ENCODE measurements at regions not wholly inside any gene's neighbourhood (a gene's known extent, or its start where the extent isn't known, plus 50 kb on each side); places are given as distances from the start of the nearest gene placed in this dataset.

GRCh38 chr3:194977356-194977755, 291.7 kb downstream of the FAM43A start:
- H3K4me1 Mint-ChIP-seq (ENCODE audit: low read depth): no peaks in the 10 kb centered on the region
- H3K9me3 Mint-ChIP-seq: no peaks in the 10 kb centered on the region
- no peak for DNase-seq
- no peak overlapping the region for H3K27ac Mint-ChIP-seq
- no peaks in the 10 kb centered on the region for H3K36me3 Mint-ChIP-seq (ENCODE audit: low read depth)
- H3K4me3 Mint-ChIP-seq: no peak overlapping the region
- H3K27me3 Mint-ChIP-seq: peaks cover 23% of the 10 kb centered on the region

- H3K9me3 Mint-ChIP-seq: no peaks in the 10 kb centered on the region
- no peak overlapping the region for H3K4me3 Mint-ChIP-seq
- H3K36me3 Mint-ChIP-seq (ENCODE audit: low read depth): no peaks in the 10 kb centered on the region
- H3K4me1 Mint-ChIP-seq (ENCODE audit: low read depth): no peaks in the 10 kb centered on the region
- H3K27ac Mint-ChIP-seq: no peak overlapping the region
- DNase-seq: no peak
- peaks cover 17% of the 10 kb centered on the region for H3K27me3 Mint-ChIP-seq
Observed at GRCh38 chr3:194979173-194979572, 291.8 kb downstream of the XXYLT1 start.

GRCh38 chr3:194982472-194982871, 288.5 kb downstream of the XXYLT1 start:
- no peaks in the 10 kb centered on the region for H3K4me1 Mint-ChIP-seq (ENCODE audit: low read depth)
- no peak for DNase-seq
- H3K27ac Mint-ChIP-seq: no peak overlapping the region
- no peak overlapping the region for H3K4me3 Mint-ChIP-seq
- no peaks in the 10 kb centered on the region for H3K36me3 Mint-ChIP-seq (ENCODE audit: low read depth)
- peaks cover 22% of the 10 kb centered on the region for H3K27me3 Mint-ChIP-seq
- no peaks in the 10 kb centered on the region for H3K9me3 Mint-ChIP-seq

- no peak for DNase-seq
- no peak overlapping the region for H3K4me3 Mint-ChIP-seq
- no peak overlapping the region for H3K27ac Mint-ChIP-seq
- no peaks in the 10 kb centered on the region for H3K9me3 Mint-ChIP-seq
- no peaks in the 10 kb centered on the region for H3K4me1 Mint-ChIP-seq (ENCODE audit: low read depth)
- H3K36me3 Mint-ChIP-seq (ENCODE audit: low read depth): no peaks in the 10 kb centered on the region
- peaks cover 22% of the 10 kb centered on the region for H3K27me3 Mint-ChIP-seq
Observed at GRCh38 chr3:194983121-194983520, 287.8 kb downstream of the XXYLT1 start.

GRCh38 chr3:194983620-194984019, 287.3 kb downstream of the XXYLT1 start:
- H3K9me3 Mint-ChIP-seq: no peaks in the 10 kb centered on the region
- H3K27ac Mint-ChIP-seq: no peak overlapping the region
- no peaks in the 10 kb centered on the region for H3K4me1 Mint-ChIP-seq (ENCODE audit: low read depth)
- peaks cover 22% of the 10 kb centered on the region for H3K27me3 Mint-ChIP-seq
- H3K4me3 Mint-ChIP-seq: no peak overlapping the region
- H3K36me3 Mint-ChIP-seq (ENCODE audit: low read depth): no peaks in the 10 kb centered on the region
- DNase-seq: no peak

- H3K4me1 Mint-ChIP-seq (ENCODE audit: low read depth): no peaks in the 10 kb centered on the region
- no peaks in the 10 kb centered on the region for H3K36me3 Mint-ChIP-seq (ENCODE audit: low read depth)
- no peak for DNase-seq
- peaks cover 22% of the 10 kb centered on the region for H3K27me3 Mint-ChIP-seq
- H3K4me3 Mint-ChIP-seq: no peak overlapping the region
- H3K27ac Mint-ChIP-seq: no peak overlapping the region
- no peaks in the 10 kb centered on the region for H3K9me3 Mint-ChIP-seq
Observed at GRCh38 chr3:194984066-194984465, 286.9 kb downstream of the XXYLT1 start.

- Mint-ChIP-seq H3K4me3 (no peak overlapping the region), H3K27me3 (peaks cover 19% of the 10 kb centered on the region), H3K27ac (no peak overlapping the region), H3K9me3 (no peaks in the 10 kb centered on the region), H3K4me1 (ENCODE audit: low read depth) (no peaks in the 10 kb centered on the region), H3K36me3 (ENCODE audit: low read depth) (no peaks in the 10 kb centered on the region)
- DNase-seq: no peak
Observed at GRCh38 chr3:194984622-194985021, 286.3 kb downstream of the XXYLT1 start.

GRCh38 chr3:194985031-194985578, 285.9 kb downstream of the XXYLT1 start:
- Mint-ChIP-seq H3K4me1 (ENCODE audit: low read depth) (no peaks in the 10 kb centered on the region), H3K4me3 (no peak overlapping the region), H3K36me3 (ENCODE audit: low read depth) (no peaks in the 10 kb centered on the region)

GRCh38 chr3:194986208-194987043, 284.5 kb downstream of the XXYLT1 start:
- Mint-ChIP-seq H3K9me3 (no peaks in the 10 kb centered on the region), H3K36me3 (ENCODE audit: low read depth) (no peaks in the 10 kb centered on the region), H3K4me1 (ENCODE audit: low read depth) (no peaks in the 10 kb centered on the region), H3K4me3 (no peak overlapping the region), H3K27me3 (peaks cover 19% of the 10 kb centered on the region), H3K27ac (no peak overlapping the region)
- DNase-seq: no peak

More at GRCh38 chr3:194985031-194985578, 285.9 kb downstream of the XXYLT1 start:
- Mint-ChIP-seq H3K9me3 (no peaks in the 10 kb centered on the region), H3K27me3 (peaks cover 19% of the 10 kb centered on the region), H3K27ac (no peak overlapping the region)
- DNase-seq: no peak

- Mint-ChIP-seq H3K4me3 (no peak overlapping the region), H3K36me3 (ENCODE audit: low read depth) (no peaks in the 10 kb centered on the region), H3K4me1 (ENCODE audit: low read depth) (no peaks in the 10 kb centered on the region), H3K27me3 (peaks cover 19% of the 10 kb centered on the region), H3K9me3 (no peaks in the 10 kb centered on the region), H3K27ac (no peak overlapping the region)
- no peak for DNase-seq
Observed at GRCh38 chr3:194987571-194988494, 283.1 kb downstream of the XXYLT1 start.

- no peak overlapping the region for H3K27ac Mint-ChIP-seq
- no peaks in the 10 kb centered on the region for H3K9me3 Mint-ChIP-seq
- peaks cover 17% of the 10 kb centered on the region for H3K27me3 Mint-ChIP-seq
- H3K4me1 Mint-ChIP-seq (ENCODE audit: low read depth): no peaks in the 10 kb centered on the region
- no peak overlapping the region for H3K4me3 Mint-ChIP-seq
- DNase-seq: no peak
- no peaks in the 10 kb centered on the region for H3K36me3 Mint-ChIP-seq (ENCODE audit: low read depth)
Observed at GRCh38 chr3:194988495-194989165, 282.3 kb downstream of the XXYLT1 start.

- Mint-ChIP-seq H3K27ac (no peak overlapping the region), H3K36me3 (ENCODE audit: low read depth) (no peaks in the 10 kb centered on the region), H3K4me1 (ENCODE audit: low read depth) (no peaks in the 10 kb centered on the region), H3K9me3 (no peaks in the 10 kb centered on the region), H3K27me3 (peaks cover 15% of the 10 kb centered on the region), H3K4me3 (no peak overlapping the region)
- no peak for DNase-seq
Observed at GRCh38 chr3:194989241-194989640, 281.7 kb downstream of the XXYLT1 start.

- H3K4me3 Mint-ChIP-seq: no peak overlapping the region
- H3K36me3 Mint-ChIP-seq (ENCODE audit: low read depth): no peaks in the 10 kb centered on the region
- H3K27me3 Mint-ChIP-seq: peaks cover 4% of the 10 kb centered on the region
- H3K27ac Mint-ChIP-seq: no peak overlapping the region
- DNase-seq: no peak
- no peaks in the 10 kb centered on the region for H3K9me3 Mint-ChIP-seq
- no peaks in the 10 kb centered on the region for H3K4me1 Mint-ChIP-seq (ENCODE audit: low read depth)
Observed at GRCh38 chr3:194990454-194991337, 280.3 kb downstream of the XXYLT1 start.

GRCh38 chr3:194991338-194991654, 279.7 kb downstream of the XXYLT1 start:
- no peak for DNase-seq
- H3K27ac Mint-ChIP-seq: no peak overlapping the region
- H3K27me3 Mint-ChIP-seq: peaks cover under 1% of the 10 kb centered on the region
- H3K4me1 Mint-ChIP-seq (ENCODE audit: low read depth): no peaks in the 10 kb centered on the region
- no peaks in the 10 kb centered on the region for H3K36me3 Mint-ChIP-seq (ENCODE audit: low read depth)
- H3K9me3 Mint-ChIP-seq: no peaks in the 10 kb centered on the region
- H3K4me3 Mint-ChIP-seq: no peak overlapping the region

Measured in activated T-cell treated with anti-CD3 and anti-CD28 coated beads, Interleukin-2, amount 50 U/mL, for 24 hours (primary cell).